ENCODE measurements at regions not wholly inside any gene's neighbourhood (a gene's known extent, or its start where the extent isn't known, plus 50 kb on each side); places are given as distances from the start of the nearest gene placed in this dataset.
"Not testable (repeated sequence)": the region's sequence is repeated elsewhere in the genome, so short reads cannot be mapped to it uniquely, and the experiment has no call there.

DNA sequence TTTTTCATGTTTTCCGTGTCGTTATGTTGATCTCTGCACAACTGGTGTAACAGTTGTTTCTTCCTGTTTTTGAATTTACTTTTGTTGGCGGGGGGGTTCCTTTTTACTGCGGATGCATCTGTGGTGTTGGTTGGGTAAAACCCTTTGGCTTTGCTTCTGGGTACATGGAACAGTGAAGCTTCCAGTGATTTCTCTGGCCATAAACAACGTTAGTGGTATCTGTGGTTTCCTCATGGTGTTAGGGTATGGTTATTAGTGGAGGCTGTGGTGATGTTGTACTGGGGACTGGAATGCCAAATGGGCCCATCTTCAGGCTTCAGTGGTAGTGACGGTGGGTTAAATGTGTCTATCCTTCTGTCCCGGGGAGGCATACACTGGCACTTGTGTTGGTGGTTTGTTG, 285.4 kb upstream of the ZNF804A start:
- intact Hi-C loops (cut with DNase I): no loop called here

DNA sequence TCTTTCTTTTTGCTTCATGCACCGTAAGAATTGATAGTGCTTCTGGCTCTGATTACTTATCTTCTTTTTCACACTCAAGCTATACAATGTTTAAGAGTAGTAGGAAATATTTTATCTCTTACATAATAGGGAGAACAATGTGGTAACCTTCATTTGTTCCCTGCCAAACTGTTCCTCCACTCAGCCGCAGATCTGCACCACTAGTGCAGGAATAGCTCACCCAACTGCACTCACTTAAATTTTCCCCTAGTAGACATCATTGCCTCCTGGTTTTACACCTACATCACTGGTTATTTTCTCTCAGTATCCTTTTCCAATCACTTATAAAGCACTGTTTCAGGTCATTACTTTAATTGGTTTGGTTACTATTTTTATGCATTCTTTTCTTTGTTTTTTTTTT, 283.5 kb upstream of the ZNF804A start:
- DNase-seq (ENCODE audit: low spot score): no peak
- intact Hi-C loops (cut with DNase I): no loop called here

More for the DNA sequence above, 285.4 kb upstream of the ZNF804A start:
- DNase-seq (ENCODE audit: low spot score): no peak

DNA sequence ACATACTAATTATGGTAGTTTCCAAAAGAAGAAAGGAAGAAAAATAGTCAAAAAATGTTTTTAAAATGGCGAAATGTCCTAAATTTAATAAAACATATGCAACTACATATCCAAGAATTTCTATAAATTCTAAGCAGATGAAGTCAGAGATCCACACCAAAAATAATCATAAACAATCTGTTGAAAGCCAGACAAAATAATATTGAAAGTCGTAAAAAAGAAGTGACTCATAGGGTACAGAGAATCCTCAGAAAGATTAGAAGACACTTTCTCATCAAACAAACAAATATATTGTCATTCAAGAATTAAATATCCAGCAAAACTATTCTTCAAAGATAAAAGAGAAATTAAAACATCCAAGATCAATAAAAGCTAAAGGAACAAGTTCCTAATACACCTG, 281.4 kb upstream of the ZNF804A start:
- DNase-seq (ENCODE audit: low spot score): no peak
- intact Hi-C loops (cut with DNase I): no loop called here

DNA sequence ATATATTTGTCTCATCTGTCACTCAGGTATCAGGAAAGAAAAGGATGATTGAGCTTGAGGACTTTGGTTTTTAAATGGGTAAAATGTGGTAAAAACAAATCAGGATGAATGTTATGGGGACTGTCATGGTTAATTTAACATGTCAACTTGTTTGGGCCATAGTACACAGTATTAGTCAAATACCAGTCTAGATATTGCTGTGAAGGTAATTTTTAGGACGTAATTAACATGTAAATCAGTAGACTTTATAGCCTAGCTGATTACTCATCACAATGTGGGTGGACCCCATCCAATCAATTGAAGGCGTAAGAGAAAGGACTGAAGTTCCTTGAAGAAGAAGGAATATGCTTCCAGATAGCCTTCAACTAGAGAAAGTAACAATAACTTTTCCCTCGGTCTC, 275.7 kb upstream of the ZNF804A start:
- no peak for DNase-seq (ENCODE audit: low spot score)
- intact Hi-C loops (cut with DNase I): no loop called here

DNA sequence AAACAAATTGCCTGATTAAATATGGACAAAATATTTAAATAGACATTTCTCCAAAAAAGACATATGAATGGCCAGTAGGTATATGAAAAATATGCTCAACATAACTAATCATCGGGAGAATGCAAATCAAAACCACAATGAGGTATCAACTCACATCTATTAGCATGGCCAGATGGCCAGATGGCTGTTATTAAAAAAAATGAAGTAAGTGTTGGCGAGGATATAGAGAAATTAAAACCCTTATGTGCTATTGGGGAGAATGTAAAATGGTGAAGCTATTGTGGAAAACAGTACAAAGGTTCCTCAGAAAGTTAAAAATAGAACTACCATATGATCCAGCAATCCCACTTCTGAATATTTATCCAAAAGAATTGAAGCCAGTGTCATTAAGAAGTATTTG, 272.3 kb upstream of the ZNF804A start:
- no peak for DNase-seq (ENCODE audit: low spot score)
- intact Hi-C loops (cut with DNase I): no loop called here

DNA sequence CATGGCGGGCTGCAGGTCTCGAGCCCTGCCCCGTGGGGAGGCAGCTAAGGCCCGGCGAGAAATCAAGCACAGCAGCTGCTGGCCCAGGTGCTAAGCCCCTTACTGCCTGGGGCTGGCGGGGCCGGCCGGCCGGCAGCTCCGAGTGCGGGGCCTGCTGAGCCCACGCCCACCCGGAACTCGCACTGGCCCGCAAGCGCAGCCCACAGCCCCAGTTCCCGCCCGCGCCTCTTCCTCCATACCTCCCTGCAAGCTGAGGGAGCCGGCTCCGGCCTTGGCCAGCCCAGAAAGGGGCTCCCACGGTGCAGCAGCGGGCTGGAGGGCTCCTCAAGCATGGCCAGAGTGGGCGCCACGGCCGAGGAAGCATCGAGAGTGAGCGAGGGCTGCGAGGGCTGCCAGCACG, 270.5 kb upstream of the ZNF804A start:
- DNase-seq (ENCODE audit: low spot score): peak; percentile 30
- intact Hi-C loops (cut with DNase I): not testable (repeated sequence)

DNA sequence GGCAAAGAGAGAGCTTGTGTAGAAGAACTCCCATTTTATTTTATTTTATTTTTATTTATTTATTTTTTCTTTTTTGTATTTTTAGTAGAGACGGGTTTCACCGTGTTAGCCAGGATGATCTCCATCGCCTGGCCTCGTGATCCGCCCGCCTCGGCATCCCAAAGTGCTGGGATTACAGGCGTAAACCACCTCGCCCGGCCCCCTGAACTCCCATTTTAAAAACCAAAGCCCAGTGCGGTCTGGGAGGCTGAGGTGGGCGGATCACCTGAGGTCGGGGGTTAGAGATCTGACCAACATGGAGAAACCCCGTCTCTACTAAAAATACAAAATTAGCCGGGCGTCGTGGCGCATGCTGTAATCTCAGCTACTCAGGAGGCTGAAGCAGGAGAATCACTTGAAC, 267.8 kb upstream of the ZNF804A start:
- intact Hi-C loops (cut with DNase I): not testable (repeated sequence)
- peak; percentile 34 for DNase-seq (ENCODE audit: low spot score)

DNA sequence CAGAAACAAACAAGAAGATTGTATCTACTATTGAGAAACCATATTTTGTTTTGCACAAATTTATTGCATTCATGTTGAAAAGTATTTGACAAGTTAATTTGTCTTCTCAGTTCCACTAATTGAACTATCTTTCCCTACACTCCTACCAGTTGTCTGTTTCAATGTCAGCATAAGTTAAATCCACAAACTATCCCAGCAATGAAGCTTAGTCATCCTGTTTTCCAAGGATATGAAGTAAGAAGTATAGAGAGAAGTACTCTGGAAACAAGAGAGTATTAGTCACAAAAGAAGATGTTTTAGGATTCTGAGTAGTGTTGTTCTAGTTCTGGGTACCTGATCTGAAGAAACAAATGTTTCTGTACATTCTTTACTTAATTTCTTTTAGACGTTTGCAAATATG, 261.6 kb upstream of the ZNF804A start:
- intact Hi-C loops (cut with DNase I): no loop called here
- DNase-seq (ENCODE audit: low spot score): no peak

DNA sequence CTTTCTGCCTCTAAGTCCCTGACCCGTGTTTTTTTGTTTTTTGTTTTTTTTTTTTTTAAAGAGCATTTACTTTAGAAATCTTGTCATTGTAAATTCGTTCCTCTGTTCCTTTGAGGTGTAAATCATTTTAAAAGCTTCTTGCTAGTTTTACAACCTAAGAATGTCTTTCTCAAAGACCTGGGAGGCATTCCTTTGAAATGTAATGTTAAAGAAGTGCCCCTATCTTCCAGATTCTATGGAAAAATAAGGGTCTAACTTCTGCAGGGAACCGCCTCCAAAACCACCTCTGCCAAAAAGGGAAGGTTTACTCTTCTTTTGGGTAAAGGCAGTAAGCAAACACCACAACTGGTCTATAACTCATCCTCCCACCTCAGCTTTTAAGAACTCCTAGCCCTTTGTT, 259.6 kb upstream of the ZNF804A start:
- intact Hi-C loops (cut with DNase I): no loop called here
- no peak for DNase-seq (ENCODE audit: low spot score)

DNA sequence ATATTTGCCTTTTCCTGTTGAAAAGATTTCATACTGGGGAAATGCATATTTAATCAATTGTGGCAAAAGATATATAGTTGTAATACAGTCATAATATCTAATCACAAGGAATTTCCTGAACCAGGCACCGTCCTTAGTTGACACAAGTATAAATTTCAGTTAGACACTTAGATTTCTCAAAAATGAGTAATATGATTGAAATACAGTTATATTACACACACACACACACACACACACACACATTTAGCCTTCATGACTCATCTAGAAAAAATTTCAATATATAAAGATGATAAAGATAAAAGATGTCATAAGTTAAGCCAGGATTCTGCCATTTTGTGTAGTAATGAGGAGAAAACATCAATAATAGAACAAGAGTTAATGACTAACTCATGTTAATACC, 258.4 kb upstream of the ZNF804A start:
- intact Hi-C loops (cut with DNase I): no loop called here
- DNase-seq (ENCODE audit: low spot score): no peak

DNA sequence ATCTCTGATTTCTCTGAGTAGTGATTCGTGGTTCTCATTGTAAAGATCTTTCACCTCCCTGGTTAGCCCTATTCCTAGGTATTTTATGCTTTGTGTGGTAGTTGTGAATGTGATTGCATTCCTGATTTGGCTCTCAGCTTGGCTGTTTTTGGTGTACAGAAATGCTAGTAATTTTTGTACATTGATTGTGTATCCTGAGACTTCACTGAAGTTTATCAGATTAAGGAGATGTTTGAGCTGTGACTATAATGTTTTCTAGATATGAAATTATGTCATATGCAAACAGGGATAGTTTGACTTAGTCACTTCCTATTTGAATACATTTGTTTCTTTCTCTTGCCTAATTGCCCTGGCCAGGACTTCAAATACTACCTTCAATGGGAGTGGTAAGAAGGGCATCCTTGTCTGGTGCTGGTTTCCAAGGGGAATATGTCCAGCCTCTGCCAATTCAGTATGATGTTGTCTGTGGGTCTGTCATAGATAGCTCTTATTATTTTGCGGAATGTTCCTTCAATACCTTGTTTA, 251.9 kb upstream of the ZNF804A start:
- intact Hi-C loops (cut with DNase I): no loop called here
- DNase-seq (ENCODE audit: low spot score): no peak

DNA sequence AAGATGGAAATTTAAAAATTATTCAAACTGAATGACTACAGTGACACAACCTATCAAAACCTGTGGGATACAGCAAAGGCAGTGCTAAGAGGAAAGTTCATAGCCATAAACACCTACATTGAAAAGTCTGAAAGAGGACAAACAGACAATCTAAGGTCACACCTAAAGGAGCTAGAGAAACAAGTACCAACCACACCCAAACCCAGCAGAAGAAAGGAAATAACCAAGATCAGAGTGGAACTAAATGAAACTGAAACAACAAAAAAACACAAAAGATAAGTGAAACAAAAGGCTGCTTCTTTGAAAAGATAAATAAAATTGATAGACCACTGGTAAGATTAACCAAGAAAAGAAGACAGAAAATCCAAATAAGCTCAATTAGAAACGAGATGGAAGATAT, 247.2 kb upstream of the ZNF804A start:
- intact Hi-C loops (cut with DNase I): no loop called here
- no peak for DNase-seq (ENCODE audit: low spot score)

DNA sequence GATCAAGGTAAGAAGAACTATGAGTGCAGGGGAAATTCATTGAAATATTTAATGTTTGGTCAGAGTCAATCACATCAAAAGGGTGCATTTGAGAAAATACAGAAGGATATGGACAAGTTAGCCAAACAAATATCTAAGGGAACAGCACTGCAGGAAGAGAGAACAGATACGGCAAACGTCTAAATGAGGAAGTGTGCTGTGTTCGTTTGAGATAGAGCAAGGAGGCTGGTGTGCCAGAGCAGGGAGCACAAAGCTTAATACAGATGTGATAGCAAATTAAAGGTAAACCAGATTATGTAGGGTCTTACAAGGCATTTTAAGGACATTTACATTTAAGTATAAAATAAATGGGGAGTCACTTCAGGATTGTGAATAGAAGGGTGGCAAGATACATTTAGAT, 241.3 kb upstream of the ZNF804A start:
- DNase-seq (ENCODE audit: low spot score): no peak
- intact Hi-C loops (cut with DNase I): no loop called here

DNA sequence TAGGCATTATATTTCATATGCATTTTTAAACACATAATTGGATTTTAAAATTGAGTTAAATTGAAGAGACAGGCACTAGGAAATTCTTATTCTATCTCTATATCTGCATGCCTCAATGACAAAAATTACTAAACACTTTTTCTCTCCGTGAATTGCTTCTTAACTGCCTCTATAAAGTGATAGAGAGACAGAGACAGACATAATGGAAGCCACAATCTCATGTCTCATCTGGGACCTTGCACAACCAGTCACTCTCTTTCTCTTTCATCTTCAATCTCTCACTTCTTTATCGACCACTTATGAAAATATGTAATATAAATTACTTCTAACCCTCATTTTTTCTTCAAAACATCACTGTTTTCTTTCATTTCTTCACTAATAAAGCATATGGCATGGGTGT, 238.9 kb upstream of the ZNF804A start:
- DNase-seq (ENCODE audit: low spot score): no peak
- intact Hi-C loops (cut with DNase I): no loop called here

DNA sequence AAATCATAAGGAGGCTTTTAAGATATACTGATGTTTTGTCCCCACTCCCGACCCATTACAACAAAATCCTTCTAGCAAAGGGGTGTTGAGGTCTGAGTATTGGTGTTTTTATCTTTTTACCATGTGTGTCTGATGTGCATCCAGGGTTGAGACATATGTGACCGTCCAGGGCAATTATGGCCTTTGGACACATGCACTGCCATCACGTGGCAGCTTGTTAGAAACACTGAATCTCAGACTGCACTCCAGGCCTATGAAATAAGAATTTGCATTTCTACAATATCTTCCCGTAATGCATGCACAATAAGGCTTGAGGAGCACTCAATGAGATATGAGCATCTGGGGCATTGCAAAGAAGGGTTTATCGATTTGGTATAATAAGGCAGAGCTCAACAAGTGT, 235.1 kb upstream of the ZNF804A start:
- DNase-seq (ENCODE audit: low spot score): no peak
- intact Hi-C loops (cut with DNase I): no loop called here

DNA sequence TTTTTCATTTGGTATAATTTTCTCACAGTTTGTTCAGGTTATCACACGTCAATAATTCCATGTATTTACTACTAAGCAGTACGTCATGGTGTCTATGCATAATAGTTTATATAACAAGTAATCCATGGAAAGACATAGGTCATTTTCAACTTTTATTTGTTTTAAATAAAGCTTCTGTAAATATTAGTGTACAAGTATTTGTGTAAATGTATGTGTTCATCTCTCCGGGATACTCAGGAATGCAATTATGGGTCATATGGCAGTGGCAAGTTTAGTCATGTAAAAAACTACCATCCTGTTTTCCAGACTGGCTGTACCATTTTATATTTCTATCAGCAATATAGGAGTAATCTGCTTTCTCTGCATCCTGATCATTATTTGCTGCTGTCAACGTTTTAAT, 231.1 kb upstream of the ZNF804A start:
- intact Hi-C loops (cut with DNase I): loop anchor here in 1 of 2 donors (5.0 kb wide), 1 partner anchor 570 kb away; no protein-coding TSS in a partner anchor
- no peak for DNase-seq (ENCODE audit: low spot score)

DNA sequence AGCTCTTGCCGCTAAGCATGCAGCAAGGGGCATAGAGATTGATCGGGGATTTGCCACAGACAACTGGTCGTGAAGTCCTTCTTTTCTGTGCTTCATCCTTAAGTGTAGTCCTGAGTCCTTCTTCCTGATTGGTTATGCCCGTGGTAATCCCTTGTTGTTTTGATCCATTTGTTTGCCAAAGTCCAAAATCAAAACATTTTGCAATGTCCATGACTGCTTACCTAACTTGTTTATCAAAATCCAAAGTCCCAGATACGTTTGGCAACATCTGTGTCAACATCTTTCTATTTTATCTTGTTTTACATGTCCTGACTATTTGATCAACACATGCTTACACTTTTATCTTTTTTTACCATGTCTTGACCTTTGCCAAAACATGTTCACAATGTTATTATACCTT, 229.0 kb upstream of the ZNF804A start:
- intact Hi-C loops (cut with DNase I): loop anchor here in 1 of 2 donors (5.0 kb wide), 1 partner anchor 572 kb away; no protein-coding TSS in a partner anchor
- DNase-seq (ENCODE audit: low spot score): no peak

DNA sequence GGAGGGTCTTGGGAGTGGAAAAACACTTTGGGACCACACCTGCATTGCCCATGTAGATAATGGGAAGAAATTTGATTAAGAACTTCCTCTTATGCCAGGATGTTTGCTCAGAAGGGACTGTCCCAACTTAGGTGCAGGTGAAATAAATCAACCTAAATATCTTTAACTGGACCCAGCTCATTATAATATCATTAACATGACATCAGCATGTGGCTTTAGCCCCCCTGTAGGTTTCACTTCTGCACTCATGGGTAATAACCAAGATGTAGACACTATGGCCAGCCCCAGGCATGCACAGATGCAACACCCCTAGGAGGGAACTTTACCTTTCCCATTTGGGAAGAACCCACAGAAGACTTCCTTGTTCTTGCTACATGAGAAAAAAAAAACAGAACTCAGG, 227.4 kb upstream of the ZNF804A start:
- DNase-seq (ENCODE audit: low spot score): no peak
- intact Hi-C loops (cut with DNase I): no loop called here

DNA sequence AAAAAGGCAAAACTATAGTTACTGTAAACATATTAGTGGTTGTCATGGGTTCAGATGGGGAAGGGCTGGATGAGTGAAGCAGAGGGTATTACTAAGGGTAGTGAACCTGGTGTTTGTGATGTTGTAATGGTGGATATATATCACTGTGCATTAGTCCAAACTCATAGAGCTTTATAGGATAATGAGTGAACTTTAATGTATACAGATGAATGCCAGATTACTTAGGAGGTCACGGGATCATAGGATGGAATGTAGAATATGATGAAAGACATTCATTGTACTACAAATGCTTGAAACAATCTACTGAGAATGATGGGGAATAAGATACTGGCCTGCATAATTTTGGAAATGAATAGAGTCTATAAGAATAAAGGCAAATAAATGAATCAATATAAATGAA, 226.7 kb upstream of the ZNF804A start:
- intact Hi-C loops (cut with DNase I): no loop called here
- no peak for DNase-seq (ENCODE audit: low spot score)

DNA sequence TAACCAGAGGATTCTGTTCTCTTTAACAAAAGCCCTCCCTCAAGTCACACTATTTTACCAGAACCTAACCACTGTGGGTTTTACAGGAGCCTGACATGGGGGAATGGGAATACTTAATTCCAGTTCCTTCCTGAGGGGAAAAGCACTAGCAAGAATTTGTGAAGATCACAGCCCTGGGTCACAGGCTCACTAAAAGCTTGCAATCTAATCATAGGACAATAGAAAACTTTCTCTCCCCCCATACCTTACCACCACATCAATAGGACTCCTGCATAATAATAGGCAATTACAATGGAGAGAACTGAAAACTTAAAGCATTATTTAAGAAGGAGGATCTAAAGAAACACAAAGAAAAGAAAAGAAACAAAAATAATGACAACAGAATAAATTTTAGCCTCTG, 225.8 kb upstream of the ZNF804A start:
- intact Hi-C loops (cut with DNase I): no loop called here

DNA sequence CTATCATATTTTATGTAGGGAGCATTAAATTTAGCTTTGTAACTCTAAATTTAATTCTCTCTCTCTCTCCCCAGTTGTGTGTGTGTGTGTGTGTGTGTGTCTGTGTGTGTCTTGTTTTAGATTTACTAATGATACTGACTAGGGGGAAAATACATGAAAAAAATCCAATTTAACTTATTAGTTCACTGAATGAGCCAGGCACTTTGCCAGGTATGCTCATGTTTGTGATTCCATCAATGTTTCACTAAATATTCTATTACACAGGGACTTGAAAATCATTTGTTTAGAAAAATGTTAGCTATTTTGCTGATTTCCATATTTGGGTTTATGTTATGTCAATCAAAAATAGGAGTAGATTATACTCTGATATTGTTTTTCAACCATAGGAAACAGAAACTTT, 203.7 kb upstream of the ZNF804A start:
- intact Hi-C loops (cut with DNase I): no loop called here

More for the DNA sequence above, 225.8 kb upstream of the ZNF804A start:
- no peak for DNase-seq (ENCODE audit: low spot score)

DNA sequence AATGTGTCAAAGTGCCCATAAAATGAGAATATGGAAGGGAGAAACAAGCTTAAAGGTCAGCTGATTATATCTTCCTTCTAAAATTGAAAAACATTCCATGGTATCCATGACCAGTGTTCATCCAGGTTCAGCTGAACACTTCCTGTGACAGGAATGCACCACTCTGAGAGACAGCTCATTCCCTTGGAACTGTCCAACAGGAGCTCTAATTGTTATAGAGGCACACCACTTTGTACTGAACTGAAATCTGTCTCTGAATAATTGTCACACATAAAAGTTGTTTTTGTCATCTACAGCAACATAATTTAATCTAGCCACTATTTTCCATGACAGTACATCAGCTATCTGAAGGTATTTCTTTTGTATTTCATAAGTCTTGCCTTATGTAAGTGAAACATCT, 195.9 kb upstream of the ZNF804A start:
- intact Hi-C loops (cut with DNase I): no loop called here
- DNase-seq (ENCODE audit: low spot score): no peak

More for the DNA sequence above, 203.7 kb upstream of the ZNF804A start:
- no peak for DNase-seq (ENCODE audit: low spot score)
